Fibroblast of skin of scalp (primary cell): ENCODE measurements at regions not wholly inside any gene's neighbourhood (a gene's known extent, or its start where the extent isn't known, plus 50 kb on each side); places are given as distances from the start of the nearest gene placed in this dataset.
"Not testable (repeated sequence)": the region's sequence is repeated elsewhere in the genome, so short reads cannot be mapped to it uniquely, and the experiment has no call there.

Source experiments
- DNase-seq: peaks from one replicate; pipeline ENCODE4 v3.0.0-alpha.2; 2013

DNA sequence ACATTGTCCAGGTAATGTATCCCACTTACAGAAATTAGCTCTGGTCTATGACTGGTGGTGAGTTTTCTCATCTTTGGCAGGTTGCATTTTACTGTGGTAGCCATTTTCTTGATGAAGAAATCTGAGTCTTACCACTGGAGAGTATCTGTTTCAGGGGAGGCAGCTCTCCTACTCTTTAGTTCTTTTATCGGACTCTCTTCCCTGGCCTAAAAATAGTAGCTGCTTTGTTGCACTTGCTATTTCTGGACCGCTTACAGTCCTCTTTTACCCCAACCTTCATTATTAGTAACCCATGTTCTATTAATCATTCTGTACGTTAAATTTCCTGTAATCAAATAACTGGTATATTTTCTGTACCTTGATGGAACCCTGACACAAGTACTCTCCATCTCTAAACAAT is 720.8 kb downstream of the PLA2G4A start:
- no peak for DNase-seq

DNA sequence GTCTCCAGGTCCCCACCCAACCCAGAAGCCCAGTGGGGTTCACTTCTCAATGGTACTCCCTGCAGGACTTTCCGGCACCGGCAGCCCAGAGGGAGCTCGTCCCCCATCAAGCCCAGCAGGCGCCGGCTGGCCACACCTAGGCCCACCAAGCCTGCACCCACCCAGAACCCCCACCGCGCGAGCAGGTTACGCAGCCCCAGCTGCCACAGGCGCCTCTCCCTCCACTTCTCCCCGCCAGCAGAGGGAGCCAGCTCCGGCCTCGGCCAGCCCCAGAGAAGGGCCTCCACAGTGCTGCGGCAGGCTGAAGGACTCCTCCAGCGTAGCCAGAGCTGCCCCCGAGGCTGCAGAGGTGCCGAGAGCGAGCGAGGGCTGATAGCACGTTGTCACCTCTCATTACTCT is 722.3 kb downstream of the PLA2G4A start:
- no peak for DNase-seq

DNA sequence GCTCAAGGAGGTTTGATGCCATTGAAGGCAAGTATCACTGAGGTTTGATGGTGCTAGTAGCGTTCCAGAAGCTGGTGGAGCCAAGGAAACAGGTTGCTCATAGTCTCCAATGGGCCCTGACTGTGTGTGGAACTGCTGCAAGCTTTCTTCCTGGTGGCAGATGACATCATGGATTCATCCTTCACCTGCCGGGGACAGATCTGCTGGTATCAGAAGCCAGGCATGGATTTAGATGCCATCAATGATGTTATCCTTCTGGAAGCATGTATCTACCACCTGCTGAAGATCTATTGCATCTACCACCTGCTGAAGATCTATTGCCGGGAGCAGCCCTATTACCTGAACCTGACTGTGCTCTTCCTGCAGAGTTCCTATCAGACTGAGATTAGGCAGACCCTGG is 734.4 kb downstream of the PLA2G4A start:
- no peak for DNase-seq

DNA sequence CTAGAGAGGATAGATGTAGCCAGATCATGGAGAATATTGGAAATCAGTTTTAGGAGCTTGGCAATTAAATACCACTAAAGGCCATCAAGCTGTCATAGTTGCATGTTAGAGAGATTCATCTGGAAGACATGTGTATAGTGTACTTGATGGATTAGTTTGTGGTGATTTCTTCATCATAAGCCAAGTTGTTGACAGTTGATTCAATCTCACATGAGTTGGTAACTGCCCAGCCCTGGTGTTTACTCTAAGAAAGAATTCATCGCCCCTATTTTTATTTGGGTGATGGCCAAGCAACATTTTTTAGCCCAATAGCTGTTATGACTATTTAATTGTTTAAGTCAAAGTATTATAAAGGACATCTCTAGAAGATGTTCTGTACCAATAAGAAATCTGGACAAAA is 737.6 kb downstream of the PLA2G4A start:
- DNase-seq: no peak

DNA sequence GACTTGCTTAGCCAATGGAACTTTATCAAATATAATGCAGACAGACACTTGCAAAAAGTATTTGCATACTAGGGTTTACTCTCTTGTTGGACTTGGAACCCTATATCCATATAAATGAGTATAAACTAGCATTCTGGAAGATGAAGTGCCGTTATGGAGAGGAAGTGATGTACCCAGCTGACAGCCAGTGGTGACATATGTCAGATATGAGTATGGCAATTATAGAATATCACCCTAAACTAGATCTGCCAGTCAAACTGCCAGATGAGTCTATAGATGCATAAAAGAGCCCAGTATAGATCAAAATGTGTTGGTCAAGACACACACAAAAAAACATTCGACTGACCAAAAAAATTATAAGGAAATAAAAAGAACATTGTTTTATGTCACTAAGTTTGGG is 739.3 kb downstream of the PLA2G4A start:
- no peak for DNase-seq

DNA sequence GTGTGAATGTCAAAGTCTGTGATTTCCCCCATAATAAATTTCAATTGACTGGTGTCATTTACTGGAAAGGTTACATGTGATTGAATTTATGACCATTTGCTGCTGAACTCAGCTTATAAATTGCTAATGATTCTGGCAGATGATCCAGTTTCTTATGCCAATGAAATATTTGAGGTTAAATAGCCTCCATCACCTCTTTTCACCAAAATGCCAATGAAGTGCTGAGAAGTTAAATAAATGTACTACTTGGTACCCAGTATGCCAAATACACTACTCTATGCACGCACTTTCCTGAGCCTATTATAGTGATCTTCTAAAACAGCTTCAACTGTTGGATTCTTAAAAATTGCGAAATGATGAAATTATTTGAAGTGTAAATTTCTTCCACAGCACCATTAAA is 741.4 kb downstream of the PLA2G4A start:
- no peak for DNase-seq

DNA sequence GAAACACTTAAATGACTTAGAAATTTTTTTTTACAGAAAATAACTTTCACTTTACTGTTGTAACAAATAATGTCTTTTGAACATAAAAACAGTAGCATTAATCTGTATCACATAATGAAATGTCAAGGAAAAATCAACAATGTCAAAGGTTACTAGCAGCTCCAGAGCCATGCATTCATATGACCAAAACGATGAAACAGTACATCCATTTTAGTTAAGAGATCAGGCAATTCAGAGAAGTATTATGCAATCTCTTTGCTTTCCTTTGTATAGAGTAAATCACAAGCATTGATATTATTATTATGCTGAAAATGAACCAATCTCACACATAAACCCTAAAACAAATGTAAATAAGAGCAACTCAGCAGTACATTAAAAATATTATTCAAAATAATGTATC is 748.9 kb downstream of the PLA2G4A start:
- DNase-seq: no peak

DNA sequence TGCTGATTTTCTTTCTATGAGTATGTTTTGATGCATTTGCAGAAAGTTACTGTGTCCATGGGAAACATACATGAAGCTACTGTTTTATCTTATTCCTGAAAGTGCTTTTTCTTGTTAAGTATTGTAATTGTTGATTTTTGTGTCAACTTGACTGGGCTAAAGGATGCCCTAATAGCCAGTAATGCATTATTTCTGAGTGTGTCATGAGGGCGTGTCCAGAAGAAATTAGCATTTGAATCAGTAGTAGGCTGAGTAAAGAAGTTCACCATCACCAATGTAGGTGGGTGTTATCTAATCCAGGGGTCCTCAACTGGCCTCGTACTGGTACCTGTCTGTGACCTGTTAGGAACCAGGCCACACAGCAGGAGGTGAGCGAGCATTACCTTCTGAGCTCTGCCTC is 760.2 kb downstream of the PLA2G4A start:
- DNase-seq: no peak

DNA sequence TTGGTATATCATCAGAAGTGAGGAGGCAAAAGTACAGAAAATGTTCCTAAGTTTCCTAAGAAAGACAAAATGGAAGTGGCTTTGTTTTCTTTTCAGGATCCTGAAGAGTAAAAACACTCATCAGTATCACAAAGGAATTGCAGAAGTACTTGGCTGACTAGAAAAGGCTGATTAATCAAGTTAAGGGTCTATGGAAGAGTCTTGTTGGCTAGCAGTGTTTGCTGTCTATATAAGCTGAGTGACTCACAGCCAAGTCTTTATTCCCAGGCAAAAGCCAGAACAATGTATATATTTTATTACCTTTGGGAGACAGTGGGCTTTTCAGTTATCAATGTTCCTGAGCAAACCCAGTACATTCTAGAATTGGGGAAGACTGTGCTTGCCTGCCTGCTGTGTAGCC is 777.0 kb downstream of the PLA2G4A start:
- no peak for DNase-seq

DNA sequence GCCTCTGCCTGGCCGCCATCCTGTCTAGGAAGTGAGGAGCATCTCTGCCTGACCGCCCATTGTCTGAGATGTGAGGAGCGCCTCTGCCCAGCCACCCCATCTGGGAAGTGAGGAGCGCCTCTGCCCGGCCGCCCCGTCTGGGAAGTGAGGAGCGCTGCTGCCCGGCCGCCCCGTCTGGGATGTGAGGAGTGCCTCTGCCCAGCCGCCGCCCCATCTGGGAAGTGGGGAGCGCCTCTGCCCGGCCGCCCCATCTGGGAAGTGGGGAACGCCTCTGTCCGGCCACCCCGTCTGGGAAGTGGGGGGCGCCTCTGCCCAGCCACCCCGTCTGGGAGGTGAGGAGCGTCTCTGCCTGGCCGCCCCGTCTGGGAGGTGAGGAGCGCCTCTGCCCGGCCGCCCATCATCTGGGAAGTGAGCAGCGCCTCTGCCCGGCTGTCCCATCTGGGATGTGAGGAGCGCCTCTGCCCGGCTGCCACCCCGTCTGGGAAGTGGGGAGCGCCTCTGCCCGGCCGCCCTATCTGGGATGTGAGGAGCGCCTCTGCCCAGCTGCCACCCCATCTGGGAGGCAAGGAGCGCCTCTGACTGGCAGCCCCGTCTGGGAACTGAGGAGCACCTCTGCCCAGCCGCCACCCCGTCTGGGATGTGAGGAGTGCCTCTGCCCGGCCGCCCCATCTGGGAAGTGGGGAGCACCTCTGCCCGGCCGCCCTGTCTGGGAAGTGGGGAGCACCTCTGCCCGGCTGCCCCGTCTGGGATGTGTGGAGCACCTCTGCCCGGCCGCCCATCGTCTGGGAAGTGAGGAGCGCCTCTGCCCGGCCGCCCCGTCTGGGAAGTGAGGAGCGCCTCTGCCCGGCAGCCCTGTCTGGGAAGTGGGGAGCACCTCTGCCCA is 787.3 kb downstream of the PLA2G4A start:
- not testable (repeated sequence) for DNase-seq

DNA sequence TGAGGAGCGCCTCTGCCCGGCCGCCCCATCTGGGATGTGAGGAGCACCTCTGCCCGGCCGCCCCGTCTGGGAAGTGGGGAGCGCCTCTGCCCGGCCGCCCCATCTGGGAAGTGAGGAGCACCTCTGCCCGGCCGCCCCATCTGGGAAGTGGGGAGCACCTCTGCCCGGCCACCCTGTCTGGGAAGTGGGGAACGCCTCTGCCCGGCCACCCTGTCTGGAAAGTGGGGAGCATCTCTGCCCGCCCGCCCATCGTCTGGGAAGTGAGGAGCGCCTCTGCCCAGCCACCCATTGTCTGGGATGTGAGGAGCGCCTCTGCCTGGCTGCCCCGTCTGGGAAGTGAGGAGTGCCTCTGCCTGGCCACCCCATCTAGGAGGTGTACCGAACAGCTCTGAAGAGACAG is 788.1 kb downstream of the PLA2G4A start:
- not testable (repeated sequence) for DNase-seq

DNA sequence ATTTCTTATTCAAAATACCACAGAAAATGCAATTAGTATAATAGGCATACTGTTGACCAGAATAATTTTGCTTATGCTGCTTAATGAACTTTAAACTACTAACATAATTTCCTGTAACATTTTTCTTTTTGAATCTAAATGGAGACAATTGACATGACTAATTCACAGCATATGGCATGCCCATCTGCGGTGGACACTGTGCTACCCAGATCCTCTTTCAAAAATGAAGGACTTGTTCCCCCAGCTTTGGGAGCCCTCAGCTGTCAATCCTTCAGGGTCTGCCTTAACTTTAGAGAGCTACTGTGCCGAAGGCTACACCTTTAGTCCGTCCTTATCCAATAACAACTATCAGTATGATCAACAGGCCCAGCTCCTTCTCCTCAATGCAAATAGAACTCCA is 789.0 kb downstream of the PLA2G4A start:
- no peak for DNase-seq

DNA sequence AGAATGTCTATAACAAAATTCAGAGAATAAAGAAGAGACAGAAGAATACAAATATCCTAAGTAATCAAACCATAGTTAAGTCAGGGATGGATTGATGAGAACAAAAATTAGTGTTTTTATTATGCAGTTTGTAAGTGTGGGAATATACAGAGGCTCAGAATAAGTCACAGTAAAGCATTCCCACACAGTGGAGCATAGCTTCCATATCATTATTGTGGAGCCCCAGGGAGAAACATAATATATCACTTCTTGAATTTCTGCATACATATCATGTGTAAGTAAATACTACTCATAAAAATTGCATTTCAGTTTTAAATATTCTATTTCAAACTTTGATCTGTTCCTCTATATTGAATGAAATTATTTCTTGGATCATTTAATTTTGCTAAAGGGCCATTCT is 790.4 kb downstream of the PLA2G4A start:
- DNase-seq: no peak

DNA sequence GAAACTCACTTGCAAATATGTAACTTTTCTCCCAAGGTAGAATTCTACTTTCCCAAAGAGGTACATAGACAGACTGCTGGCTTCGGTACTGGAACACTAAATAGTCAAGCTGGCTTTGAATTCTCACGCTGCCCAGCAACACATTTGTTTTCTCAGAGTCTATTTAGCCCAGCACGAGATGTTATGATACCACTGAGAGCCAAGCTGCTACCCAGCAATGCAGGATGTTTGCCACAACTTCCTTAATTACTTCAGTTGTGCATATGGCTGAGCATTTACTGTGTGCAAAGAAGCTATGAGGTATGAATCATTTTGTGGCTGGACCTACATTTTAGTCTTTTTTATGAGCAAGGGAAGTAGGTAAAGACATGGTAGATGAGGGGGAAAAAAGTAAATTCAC is 793.2 kb downstream of the PLA2G4A start:
- DNase-seq: no peak

DNA sequence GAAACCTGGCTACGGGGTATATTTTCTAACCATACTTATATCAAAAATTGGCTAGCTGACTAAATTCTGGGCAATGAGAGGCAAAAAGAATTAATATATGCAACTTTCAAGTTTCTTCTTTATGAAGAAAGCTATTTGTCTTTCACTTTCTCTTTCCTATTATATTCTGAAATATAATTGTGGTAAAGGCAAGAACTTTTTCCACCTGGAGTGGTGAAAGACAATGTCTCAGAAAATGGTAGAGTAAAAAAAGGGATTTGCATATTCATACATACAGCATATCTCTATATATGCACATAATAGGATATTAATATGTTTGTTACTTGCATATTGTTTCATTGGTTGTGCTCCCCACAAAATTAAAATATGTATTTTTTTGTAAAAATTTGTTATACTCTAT is 793.8 kb downstream of the PLA2G4A start:
- DNase-seq: no peak

DNA sequence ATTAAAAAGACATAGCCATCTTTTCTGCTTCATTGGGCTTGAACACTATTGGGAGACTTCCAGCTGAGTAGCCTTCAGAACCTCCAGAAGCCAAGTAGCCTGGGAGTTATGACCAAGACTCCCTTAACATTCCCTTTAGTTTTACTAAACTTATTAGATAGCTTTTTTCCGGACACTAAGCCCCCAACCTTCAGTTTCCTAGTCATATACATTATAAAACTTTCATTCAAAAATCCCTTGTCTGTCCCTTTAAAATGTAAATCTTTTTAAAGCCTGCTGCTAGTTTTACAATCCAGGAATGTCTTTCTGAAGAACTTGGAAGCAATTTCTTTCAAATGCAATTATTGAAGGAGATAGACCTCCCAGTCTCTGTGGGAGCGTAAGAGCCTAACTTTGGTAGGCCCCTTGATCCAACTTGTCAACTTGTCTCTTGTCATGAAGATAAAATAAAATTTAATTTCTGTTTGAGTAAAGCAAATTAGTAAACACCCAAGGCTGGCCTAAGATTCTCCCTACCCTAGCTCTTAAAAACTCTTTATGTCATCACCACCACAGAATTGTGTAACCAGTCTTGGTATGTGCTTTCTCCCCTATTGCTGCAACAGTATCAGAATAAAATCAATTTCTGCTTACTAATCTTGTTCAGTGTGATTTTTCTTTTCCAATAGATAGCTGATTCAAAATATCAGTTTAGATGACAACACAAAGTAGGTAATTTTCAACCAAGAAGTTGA is 796.2 kb downstream of the PLA2G4A start:
- DNase-seq: no peak

DNA sequence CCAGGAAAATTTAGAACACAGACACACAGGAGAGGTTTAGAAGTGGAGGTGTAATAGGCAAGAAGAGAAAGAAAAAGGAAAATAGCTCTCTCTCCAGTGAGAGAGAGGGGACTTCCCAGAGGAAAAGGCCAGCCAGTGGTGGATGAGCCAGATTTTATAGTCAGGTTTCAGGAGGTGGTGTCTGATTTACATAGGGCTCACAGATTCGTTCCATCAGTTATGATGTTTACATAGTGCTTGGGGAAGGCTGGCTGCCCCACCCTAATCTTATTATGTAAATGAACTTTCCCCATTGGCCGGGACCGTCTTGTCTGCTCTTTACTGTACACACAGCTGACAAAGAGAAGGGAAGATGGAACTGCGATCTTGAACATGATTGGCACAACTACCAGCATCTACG is 797.3 kb downstream of the PLA2G4A start:
- no peak for DNase-seq

DNA sequence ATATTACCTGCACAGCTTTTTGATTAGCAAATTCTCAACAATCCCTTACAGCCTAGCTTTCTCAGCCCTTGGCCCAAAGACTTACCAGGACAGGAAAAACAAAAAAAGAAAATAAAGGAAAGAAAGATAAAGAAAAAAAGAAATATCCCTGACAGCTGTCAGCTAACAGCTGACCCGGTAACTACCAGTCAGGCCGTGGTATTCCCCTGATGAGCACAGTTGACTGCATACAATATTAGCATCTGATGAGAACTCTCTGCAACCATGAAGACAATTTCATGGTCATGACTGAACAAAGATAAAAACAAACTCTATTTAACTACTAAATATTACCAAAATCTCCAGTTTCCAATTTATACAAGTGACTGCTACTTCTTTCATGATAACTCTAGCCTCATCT is 798.8 kb downstream of the PLA2G4A start:
- no peak for DNase-seq

DNA sequence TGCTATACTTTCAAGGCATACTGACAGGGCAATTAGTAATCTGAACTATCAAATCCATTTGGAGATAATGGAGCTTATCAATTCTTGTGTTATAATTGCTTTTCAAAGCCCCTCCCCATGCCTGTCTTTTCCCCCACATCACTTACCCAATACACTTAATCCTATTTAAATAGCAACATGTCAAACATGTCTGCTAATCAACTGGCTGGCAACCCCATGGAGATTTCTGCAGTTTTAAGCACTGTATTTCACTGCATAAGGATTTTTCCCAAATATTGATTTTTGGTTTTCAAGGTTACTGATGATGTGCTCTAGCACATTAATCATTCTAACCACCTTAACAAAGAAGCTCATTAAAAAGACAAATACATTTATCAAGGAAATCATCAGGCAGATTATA is 800.3 kb downstream of the PLA2G4A start:
- DNase-seq: no peak

DNA sequence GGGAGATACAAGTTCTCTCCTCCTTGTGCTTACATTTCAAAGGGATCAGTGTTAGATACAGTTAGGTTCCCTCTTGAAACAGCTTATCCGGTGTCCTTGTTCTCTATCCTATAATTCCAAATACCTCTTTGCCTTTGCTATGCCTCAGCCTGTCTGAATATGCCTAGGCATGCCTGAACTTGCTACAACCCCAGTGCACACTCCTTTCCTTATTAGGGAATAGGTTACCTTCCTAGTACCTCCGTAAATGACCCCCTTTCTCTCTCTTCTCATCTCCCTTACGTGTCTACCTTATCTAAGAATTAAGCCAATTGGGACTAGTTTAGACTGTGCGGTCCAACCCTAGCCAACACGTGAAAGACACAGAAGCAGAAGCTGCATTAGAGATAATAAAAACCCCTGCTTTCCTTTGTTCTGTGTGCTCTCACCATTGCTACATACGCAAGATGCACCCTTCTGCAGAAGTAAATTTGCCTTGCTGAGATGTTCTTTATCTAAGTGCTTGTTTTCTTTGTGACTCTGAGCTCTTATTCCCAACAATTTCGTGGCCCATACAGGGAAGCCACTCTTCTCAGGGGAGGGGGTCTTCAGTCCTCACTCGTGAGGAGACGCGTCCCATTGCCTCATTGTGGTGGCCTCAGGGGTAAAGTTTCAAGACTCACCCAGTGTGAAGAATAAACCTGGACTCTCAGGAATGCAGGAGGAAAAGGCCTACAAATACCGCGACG is 802.1 kb downstream of the PLA2G4A start:
- DNase-seq: no peak

DNA sequence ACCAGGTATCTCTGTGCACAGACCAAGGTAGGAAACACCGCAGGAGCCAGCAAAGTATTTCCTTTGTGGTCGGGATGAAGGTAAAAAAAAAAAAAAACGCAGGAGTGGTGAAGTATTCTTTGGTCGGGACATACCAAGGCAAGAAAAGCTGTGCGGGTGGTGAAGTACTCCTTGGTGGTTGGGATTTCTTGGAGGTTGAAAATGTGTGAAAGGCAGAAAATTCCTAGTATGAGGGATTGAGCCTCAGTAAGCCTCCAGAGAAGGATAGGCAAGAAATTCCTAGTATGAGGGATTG is 802.6 kb downstream of the PLA2G4A start:
- no peak for DNase-seq

DNA sequence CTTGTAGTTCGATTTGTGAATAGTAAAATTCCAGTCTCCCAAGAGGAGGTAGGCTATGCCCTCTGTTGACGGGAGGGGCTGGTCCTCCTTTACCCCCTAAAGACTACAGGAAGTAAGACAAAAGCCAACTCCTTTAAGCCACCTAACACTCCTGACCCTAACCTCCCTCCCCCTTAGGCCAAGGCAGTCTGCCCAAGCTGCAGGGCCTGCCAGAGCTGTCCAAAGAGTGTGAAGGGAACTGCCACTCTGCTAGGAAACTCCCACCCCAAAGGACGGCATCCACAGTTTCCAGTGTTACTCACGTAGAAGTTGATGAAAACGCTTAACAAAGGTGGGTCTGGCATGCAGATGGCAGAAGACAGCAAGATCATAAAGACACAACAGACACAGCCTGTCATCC is 803.2 kb downstream of the PLA2G4A start:
- no peak for DNase-seq

DNA sequence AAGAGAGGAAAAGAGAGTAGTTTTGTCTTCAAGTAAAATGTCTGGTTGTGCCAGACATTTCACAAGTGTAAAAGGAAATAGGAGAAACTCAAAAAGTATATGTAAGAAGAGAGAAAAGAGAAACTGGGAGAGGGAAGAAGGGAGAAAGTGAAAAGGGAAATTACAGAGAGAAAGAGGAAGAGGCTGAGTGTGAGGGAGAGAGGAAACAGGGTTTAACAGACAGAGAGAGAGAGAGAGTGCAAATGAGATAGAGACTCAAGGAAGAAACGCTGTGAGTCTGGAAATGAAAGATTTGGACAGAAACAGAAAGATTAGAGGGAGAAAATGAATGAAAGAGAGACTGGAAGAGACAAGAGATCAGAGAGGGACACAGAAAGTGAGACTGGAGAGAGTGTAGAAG is 806.2 kb downstream of the PLA2G4A start:
- no peak for DNase-seq
